OCI-M2 (cell line): ENCODE measurements at regions not wholly inside any gene's neighbourhood (a gene's known extent, or its start where the extent isn't known, plus 50 kb on each side); places are given as distances from the start of the nearest gene placed in this dataset.
"Not testable (repeated sequence)": the region's sequence is repeated elsewhere in the genome, so short reads cannot be mapped to it uniquely, and the experiment has no call there.

Source experiments
- DNase-seq: peaks from one replicate; lab custom pipeline; 2025; ENCODE audit not compliant: unreplicated experiment; lab: John Stamatoyannopoulos, UW

- DNase-seq = no peak
Measured at GRCh38 chr5:37921452-37921851, 81.6 kb upstream of the GDNF start.

DNA sequence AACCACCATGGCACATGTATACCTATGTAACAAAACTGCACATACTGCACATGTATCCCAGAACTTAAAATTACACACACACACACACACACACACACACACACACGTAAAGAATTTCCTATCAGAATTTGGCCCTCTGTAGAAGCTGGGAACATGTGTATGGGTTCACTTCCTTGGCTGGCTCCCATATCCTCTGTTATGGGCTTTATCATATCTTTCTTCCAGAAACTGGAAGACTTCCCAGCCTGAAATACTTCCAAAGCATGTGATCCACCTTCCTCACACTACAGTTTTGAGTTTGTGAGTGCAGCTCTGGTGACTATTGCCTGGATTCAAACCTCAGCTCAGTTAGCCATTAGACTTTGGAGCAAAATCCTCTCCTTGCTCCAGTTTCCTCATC lies 78.6 kb upstream of the GDNF start:
- no peak for DNase-seq

- no peak for DNase-seq
Measured at GRCh38 chr5:37916525-37916924, 76.7 kb upstream of the GDNF start.

DNA sequence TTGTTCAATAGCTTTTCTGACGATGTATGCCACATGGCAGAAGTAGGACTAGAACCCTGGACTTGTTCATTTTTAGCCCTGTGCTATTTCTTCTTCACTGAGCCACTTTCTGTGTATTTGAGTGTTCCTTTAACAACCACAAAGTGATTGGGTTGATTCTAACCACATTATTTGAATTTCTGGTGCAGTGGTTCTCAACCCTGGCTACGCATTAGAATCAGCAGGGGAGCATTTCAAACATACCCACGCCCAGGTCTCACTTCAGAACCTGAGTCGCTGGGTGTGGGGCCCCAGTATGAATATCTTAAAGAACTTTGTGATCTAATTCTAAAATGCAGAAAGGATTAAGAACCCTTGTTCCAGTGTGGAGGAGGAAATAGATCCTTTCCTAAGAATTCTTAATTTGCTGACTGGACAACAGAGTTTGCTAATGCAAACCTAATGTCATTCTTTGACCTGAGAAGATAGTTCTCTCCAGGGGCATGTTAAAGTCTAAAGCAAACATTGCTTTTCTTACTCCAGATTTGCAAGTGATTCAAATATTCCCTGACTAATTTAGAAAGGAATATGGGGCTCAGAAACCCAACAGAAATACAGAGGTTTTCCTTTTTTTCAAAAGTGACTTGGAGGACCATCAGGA lies 75.4 kb upstream of the GDNF start:
- no peak for DNase-seq

- not testable (repeated sequence) for DNase-seq
Measured at GRCh38 chr5:37909610-37910266, 69.9 kb upstream of the GDNF start.

GRCh38 chr5:37906416-37906815 lies 66.6 kb upstream of the GDNF start:
- no peak for DNase-seq

DNA sequence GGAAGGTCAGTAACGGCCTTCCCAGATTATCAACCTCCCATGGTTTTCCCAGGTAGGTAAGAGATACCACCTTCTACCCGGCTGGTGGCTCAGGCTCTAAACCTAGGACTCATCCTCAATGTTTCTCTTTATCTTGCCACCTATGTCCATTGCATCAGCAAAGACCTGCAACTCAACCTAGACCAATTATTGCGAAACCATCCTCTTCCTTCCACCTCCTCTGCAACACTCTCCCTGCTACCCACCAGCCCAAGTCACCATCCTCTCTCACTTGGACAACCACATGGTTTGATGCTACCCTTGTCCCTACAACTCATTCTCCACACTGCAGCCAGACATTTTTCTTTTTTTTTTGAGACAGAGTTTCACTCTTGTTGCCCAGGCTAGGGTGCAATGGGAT lies 65.4 kb upstream of the GDNF start:
- DNase-seq = no peak

DNA sequence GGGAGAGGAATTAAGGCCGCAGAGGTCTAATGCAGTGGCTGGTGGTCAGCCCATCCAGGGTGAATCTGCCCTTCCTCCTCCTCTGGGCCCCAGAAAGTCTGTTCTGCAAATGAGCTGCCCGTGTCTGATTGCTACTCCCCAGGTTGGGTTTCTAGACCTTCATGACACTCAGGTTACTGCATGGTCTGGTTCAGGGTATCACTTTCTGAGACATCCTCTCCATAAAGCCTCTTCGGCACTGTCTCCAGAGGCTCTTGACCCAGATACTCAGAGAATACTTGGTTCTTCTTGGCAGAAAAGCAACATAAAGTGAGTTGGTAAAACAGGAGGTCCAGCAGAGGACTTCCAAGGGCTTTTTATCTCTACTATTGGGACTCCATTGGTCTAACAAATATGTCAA lies 62.5 kb upstream of the GDNF start:
- no peak for DNase-seq

DNA sequence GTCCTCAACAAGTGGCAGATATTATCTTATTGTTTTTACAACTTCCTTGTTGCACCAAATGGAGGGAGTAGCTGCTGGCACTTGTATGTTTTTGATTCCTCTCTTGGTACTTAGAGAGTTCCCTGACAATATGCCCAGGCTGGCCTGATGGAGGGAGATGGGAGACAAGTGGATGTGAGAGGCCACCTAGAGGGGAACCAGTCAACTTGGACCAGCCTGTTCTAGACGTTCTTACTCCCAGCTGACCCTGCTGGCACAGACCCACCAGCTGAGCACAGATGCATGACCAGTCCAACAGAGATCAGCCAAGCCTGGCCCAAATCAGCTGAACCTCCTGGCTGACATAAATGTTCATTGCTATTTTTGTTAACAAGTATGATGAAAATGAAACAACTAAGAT lies 60.9 kb upstream of the GDNF start:
- no peak for DNase-seq

- no peak for DNase-seq
Measured at GRCh38 chr5:37899037-37899436, 59.2 kb upstream of the GDNF start.

DNA sequence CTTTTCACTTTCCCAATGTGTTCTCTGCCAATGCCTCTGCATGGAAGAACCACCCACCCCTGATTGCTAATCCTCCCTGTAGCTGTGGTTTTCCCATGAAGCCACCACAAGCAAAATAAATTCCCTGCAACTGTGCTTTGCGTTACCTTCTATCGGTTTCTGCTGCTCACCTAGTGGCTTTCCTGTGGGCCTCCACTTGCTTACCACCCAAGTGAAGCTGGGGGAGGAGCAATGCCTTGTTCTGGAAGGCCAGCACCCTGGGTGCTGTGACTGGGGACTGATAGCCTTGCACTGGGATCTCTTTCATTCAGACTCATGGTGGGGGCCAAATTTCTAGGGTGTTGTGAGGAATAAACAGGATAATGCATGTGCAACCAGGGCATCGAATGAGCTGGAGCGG lies 56.3 kb upstream of the GDNF start:
- no peak for DNase-seq

DNA sequence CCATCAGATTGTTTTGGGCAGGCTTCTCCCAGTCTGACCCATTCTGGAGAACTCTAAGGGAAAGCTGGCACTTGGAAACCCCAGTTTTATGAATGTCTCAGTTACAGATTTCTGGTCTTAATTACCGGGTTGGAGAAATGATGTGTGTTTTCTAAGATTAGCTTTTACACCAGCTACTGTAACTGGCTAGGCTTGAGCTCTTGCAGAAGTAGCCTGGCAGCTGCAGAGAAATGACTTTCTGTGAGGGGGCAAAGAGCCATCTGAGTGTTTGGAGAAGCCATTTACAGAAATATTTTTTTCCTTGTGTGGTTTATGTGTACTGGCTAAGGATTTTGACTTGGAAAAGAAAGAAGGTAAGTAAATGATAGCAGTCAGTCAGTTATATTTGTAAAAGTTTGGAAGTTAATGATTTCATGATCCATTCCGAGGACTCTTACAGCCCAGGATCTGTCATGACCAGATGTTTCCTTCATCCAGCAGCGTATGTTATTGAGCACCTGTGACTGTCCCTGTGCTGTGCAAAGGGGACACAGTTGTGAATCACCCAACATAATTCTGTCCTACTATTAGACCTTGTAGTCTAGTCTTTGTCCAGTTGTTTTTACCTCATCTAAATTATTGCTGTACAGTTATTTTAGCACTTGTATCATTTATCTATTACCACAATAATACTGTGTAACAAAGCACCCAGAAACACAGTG lies 53.7 kb upstream of the GDNF start:
- DNase-seq = no peak

- DNase-seq = no peak
Measured at GRCh38 chr5:37892586-37892985, 52.7 kb upstream of the GDNF start.

DNA sequence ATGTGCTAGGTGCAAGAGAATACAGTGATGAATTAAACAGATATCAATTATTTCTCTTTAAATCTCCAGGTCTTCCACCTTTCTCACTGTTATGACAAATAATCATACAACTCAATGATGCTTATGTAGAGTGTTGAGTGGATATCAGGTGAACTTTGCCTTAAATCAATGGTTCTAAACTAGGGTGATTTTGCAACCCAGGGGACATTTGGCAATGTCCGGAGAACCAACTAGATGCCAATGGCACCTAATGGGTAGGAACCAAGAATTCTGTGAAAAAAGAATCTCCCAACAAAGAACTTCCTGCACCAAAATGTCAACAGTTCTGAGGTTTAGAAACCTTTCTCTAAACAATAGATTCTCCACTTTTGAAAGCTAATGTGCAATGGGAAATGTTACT lies 52.0 kb upstream of the GDNF start:
- no peak for DNase-seq

DNA sequence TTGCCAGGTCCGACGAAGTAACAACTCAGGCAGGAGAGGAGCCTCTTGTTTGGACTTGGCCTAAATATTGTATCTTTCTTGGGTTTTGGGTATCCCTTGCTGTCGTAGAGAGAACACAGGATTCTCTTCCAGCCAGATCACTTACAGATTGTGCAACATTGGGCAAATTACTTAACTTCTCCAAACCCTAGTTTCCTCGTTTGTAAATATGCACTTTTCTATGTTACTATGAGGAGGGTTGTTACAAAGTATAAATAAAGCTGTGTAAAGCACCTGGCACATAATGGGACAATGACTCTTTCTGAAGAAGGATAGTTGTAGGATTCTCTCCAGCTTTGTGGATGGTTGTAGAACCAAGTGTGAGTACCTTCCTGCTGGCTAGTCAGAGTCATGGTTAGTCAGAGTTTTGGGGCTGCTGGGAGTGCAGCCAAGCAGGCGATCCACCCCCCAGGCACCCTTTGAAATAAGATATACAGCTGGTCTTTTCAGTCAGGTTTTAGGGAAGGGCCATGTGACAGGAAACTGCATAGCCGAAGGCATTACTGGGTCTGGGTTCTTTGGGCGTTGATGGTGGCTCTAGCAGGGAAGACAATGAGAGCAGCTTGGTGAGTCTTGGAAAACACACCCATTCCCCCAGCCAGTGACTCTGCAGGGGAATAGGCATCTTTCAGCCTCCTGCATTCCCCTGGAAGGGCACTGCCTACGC lies 49.9 kb upstream of the GDNF start:
- no peak for DNase-seq
